GM12891 (cell line): ENCODE measurements at regions not wholly inside any gene's neighbourhood (a gene's known extent, or its start where the extent isn't known, plus 50 kb on each side); places are given as distances from the start of the nearest gene placed in this dataset.

Experiments
- DNase-seq: peaks from one replicate; pipeline ENCODE4 v3.0.0; 2011; ENCODE audit warnings: low spot score; ENCODE audit not compliant: insufficient read length
- FAIRE-seq: peaks from 2 replicates; lab custom pipeline; 2011; peaks lifted over from hg19 to GRCh38; lab: Jason Lieb, UNC
- PAX5 ChIP-seq: IDR thresholded peaks from 2 replicates; pipeline ENCODE4 v1.6.1; 2011; ENCODE audit warnings: low read length, moderate library complexity, mild to moderate bottlenecking; ENCODE audit not compliant: insufficient read depth, severe bottlenecking
- POLR2A ChIP-seq: IDR thresholded peaks from 2 replicates; pipeline ENCODE4 v1.6.1; 2011; ENCODE audit warnings: low read depth, low read length, control low read depth
- POLR2AphosphoS5 ChIP-seq: IDR thresholded peaks from 2 replicates; pipeline ENCODE4 v1.6.1; 2011; ENCODE audit warnings: low read depth, low read length, control low read depth
- POU2F2 ChIP-seq: IDR thresholded peaks from 2 replicates; pipeline ENCODE4 v1.6.1; 2011; ENCODE audit warnings: low read depth, mild to moderate bottlenecking, control low read depth, low read length, moderate library complexity
- SPI1 ChIP-seq: IDR thresholded peaks from 2 replicates; pipeline ENCODE4 v1.6.1; 2011; ENCODE audit warnings: low read depth, low read length, control low read depth
- TAF1 ChIP-seq: IDR thresholded peaks from 2 replicates; pipeline ENCODE4 v1.6.1; 2011; ENCODE audit warnings: low read depth, low read length, control low read depth

DNA sequence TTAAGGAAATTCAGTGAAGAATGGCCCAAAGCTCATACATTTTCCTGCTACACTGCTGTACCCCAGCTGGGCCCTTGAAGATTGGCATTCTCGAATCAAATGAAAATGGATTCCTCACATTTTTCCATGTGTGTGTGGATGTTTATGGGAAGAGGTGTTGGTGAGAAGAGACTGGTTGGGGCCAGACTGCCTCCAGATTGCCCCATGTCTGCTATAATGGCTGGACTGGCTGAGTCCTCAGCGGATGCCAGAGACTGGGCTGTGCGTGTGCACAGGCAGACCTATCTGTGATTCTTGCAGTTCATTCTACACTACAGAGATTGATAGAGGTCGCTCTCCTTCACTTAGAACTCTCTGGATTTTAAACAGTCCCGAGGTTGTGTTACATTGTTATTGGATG is 183.6 kb upstream of the GDF10 start:
- FAIRE-seq = no peak

DNA sequence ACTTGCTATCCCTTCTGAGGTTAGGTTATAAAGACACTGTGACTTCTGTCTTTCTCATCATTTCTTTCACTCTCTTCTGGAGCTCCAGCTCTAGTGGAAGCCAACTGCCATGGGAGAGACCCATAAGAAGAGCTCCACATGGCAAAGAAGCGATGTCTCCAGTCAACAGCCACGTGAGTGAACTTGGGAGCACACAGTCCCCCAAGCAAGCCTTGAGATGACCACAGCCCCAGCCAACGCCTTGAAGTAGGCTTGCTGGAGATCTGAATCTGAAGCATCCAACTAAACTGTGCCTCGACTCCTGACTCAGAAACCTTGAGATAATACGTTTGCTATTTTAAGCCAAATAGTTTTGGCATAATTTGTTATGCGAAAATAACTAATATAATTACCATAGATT is 181.7 kb upstream of the GDF10 start:
- no peak for DNase-seq
- TF ChIP-seq POU2F2 (no peak), POLR2A (no peak), TAF1 (no peak), PAX5 (no peak), SPI1 (no peak), POLR2AphosphoS5 (no peak)
- FAIRE-seq = no peak

More for the DNA sequence above, 183.6 kb upstream of the GDF10 start:
- TF ChIP-seq TAF1 = no peak
- no peak for TF ChIP-seq POLR2A
- no peak for TF ChIP-seq POU2F2
- TF ChIP-seq POLR2AphosphoS5 = no peak
- no peak for TF ChIP-seq PAX5
- no peak for TF ChIP-seq SPI1
- DNase-seq = no peak

DNA sequence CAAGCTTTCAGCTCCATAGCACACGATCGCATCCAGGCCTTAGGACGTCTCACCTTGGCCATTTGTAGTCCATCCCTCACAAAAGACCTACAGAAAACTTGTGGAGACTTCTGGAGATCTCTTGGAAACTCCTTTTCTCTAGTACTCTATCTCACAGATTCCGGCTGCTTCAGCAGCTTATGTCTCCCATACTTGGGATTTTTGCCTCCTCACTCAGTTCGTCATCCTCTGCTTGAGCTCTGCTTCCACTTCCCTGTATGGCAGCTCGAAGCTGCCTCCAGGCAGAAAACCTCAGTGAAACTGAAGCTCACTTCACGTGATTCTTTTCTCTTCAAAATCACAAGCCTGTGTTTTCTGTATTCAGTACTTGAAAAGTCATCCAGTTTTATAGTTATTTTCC is 178.7 kb upstream of the GDF10 start:
- no peak for TF ChIP-seq POLR2A
- TF ChIP-seq PAX5 = no peak
- no peak for TF ChIP-seq POLR2AphosphoS5
- no peak for TF ChIP-seq POU2F2
- TF ChIP-seq TAF1 = no peak
- FAIRE-seq (no peak), DNase-seq (no peak)

DNA sequence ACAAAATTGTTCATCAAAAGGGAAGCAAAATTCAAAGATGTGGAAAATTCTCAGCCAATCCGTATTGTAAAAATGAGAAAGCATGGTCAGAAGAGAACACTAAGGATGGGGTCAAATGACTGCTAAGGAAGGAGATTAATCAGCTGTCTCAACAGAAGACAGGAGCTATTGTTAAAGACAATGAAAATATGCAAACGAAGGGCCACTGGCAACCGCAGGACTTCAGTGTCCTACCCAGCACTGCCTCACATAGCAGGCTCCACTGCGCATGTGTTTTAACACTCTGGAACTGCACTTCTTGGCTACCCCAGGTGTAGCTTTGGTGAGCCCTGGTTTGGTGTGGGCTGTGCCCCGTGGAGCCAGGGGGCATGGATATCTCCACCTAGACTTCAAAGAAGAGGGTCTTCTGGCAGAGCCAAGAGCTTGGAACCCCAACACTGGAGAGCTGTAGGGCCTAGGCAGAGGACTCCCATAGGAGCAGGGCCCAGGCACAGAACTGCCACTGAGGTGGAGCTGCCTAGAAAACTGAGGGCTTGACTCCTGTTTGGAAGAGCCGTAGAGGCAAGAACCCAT is 176.2 kb upstream of the GDF10 start:
- FAIRE-seq (no peak), DNase-seq (no peak)
- TF ChIP-seq TAF1 (no peak), SPI1 (no peak), PAX5 (no peak), POLR2A (no peak), POLR2AphosphoS5 (no peak), POU2F2 (no peak)

DNA sequence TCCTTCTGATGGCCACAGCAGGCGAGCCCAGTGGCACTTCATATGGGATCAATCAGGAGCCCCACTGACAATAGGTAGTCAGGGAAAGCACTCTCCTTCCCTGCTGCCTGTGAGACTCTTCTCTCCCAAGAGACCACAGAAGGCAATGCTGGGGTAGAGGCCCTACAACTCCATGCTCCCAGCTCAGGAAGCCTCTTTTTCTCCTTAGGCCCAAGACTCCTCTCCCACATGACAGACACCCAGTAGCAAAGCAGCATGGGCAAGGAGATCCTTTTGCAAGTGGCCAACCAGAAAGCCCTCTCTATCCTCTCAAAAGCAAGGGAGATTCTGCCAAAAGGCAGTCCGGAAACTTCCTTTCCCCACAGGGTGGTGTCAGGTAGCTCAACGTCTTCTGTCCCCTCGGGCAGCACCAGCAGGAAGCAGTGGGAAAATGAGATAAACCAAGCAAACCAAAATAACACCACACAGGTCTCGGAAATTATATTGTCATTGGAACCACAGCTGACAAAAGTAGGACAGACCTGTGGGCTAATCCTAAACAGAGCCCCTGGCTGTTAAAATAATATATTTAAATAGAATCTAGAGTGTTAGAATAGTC is 172.7 kb upstream of the GDF10 start:
- no peak for TF ChIP-seq POLR2AphosphoS5
- no peak for TF ChIP-seq TAF1
- TF ChIP-seq POLR2A = no peak
- TF ChIP-seq SPI1 = no peak
- TF ChIP-seq POU2F2 = no peak
- TF ChIP-seq PAX5 = no peak
- no peak for DNase-seq
- FAIRE-seq = no peak

DNA sequence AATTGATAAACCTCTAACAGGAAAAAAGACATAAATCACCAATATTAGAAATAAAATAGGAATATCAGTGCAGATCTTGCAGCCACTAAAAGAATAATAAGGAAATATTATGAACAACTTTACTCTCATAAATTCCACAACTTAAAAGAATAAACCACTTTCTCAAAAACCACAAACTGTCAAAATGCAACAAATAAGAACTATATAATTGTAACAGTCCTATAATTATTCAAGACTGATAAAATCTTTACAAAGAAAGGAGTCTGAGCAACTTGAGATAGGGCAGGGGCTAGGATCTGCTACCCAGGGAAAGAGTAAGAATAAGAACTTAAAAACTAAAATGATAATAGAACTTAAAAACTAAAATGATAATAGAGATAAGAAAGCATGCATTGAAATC is 169.5 kb upstream of the GDF10 start:
- no peak for FAIRE-seq

DNA sequence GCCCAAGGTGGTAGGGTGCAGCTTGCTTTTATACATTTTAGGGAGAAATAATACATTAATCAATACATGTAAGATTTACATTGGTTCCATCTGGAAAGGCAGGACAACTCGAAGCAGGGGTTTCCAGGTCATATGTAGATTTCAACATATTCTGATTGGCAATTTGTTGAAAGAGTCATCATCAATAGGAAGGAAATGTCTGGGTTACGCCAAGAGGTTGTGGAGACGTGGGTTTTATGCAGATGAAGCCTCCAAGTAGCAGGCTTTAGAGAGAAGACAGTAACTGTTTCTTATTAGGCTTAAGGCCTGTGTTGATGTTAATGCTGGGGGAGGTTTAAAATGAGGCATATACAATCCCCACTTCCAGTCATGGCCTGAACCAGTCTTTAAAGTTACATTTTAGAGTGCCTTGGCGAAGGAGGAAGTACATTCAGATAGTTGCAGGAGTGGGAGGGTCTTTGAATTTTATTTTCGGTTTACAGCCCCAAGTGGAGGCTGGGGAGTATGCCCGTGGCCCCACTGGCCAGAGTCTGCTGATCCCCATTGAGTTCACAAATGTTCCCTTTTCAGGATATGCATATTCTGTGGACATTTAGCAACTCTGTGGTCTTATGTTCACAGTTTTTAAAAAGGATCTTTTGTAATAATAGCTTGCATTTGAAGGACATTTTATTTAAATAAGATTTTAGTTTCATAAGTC is 166.0 kb upstream of the GDF10 start:
- no peak for TF ChIP-seq POLR2A
- no peak for TF ChIP-seq SPI1
- DNase-seq (no peak), FAIRE-seq (no peak)

More for the DNA sequence above, 169.5 kb upstream of the GDF10 start:
- TF ChIP-seq POLR2AphosphoS5 (no peak), PAX5 (no peak)
- no peak for DNase-seq

DNA sequence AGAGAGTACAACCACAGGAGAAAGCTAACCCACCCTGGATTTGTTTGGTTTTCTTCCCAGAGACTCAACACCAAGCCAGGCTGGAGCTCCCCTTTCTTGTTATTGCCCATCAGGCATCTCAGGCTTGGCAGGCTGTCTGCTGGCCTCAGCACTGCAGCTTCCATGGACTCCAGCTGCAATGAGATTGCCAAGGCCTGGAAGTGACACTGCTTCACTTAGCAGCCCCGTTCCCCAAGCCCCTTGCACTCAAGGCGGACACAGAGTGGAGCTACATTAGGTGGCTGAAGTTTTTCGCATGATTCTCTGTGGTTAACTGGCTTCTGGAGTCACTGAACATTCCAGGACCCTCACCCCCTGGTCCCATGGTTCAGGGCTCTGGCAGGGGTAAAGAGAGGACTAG is 163.1 kb upstream of the GDF10 start:
- DNase-seq (no peak), FAIRE-seq (no peak)
- TF ChIP-seq SPI1 = no peak
- TF ChIP-seq PAX5 = no peak
- TF ChIP-seq POLR2A = no peak
- no peak for TF ChIP-seq POU2F2
- TF ChIP-seq TAF1 = no peak
- no peak for TF ChIP-seq POLR2AphosphoS5

DNA sequence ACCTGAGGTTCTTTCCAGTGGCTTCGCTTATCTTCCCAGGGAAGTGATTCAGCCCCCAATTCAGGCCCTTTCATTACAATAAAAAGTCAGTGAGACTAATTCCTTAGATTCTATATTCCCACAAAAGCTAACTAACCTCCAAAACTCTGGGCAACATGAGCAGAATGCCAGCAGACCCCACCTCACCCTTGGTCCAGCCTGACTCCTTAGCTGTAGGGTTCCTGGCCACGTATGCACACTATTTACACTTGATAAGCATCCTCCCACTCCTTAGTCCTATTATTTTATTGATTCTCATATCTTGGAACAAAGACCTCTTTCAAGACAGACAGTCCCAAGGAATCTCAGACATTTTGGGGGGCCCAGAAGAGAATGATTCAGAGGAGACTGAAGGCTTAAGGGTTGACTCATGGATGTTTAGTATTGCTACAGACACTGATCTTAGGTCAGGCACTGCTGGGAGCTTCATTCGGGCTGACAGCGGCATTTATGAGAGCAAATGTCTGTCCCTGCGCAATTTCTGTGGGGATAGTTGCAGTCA is 162.6 kb upstream of the GDF10 start:
- FAIRE-seq (no peak), DNase-seq (no peak)
- TF ChIP-seq POLR2AphosphoS5 (no peak), TAF1 (no peak), POU2F2 (no peak), POLR2A (no peak), SPI1 (no peak), PAX5 (no peak)

DNA sequence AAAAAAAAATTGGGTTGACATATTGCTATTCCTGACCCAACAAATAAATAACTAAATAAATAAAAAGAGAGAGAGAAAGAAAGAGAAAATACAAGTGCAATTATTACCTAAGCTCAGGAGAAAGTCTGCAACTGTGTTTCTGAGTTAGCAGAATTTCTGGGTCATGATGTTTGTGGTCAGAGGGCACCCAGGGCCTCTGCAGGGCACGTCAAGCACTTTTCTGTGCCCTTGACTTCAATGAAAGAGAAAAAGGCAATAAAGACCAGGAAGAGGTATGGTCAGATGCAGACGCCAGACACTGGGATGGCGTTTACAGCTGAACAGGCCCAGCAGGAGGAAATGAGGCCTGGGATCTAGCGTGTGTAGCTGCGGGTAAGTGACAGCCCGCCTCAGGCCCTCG is 160.9 kb upstream of the GDF10 start:
- TF ChIP-seq SPI1 (no peak), POLR2A (no peak), PAX5 (no peak), POU2F2 (no peak), POLR2AphosphoS5 (no peak), TAF1 (no peak)
- FAIRE-seq = no peak
- DNase-seq = no peak
